ENCODE measurements at regions not wholly inside any gene's neighbourhood (a gene's known extent, or its start where the extent isn't known, plus 50 kb on each side); places are given as distances from the start of the nearest gene placed in this dataset.
A peak's percentile ranks its signal among the peaks of the same experiment; 100 is the strongest.

DNA sequence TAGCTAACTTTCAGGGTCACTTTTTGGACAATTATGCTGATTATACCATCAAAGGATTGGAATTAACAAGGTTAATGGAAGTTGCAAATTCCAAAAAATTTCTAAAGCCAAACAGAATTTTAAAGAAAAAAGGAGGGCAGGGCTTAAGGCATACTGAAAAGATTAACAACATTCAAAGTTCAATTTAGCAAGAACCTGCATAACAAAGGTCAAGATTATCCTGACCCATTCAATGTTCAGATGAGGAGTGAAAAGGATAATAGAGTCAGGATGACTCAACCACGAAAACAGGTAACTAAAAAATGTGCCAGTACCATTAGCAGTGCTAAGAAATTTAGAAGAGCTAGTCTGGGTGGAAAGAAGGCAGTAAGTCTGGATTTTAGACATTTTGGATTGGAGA, 139.8 kb upstream of the HNMT start:
- no peak for DNase-seq (ENCODE audit: low read depth in 2 of 2)

DNA sequence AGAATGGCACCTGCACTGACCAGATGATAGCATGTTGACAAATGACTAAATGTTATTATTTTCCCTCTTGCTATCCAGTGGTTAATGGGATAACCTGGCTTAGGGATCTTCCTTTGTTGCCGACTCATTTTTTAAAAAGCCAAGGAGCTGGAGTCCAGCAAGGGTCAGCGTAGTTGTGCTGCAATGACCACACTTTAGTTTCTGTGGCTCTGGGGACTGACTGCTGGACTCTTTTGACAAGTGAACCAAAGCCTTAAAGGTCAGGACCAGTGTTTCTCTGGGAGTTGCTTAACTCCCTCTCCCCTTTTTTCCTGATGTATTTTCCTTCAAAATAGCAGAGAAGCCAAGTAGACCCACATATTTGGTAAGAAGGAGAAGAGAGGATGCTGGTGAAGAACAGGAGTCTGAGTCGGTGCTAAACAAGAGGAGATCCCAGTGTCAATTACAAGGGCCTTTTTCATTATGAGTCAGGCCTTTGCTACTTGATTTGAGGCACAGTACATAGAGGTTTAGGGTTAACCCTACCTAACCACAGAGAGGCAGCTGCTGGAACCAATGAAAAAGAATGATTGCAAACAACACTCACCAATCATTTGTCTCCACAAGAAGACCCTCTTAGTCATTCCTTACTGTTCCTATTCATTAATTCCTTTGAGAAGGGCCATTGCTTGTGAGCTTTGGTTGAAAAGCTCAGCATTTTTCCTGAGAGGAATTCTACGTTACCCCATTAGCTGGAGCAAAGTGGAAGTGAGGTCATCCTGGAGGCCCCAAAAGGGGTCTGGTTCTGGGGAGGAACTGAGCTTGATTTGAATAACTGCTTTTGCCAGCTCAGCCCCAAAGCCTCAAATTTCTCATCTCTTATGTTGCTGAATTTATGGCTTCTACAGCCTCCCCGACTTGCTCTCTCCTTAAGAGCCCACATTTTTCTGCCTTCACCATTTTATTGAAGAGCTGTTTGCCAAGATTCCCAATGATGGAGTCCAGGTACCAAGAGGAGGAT, 137.6 kb upstream of the HNMT start:
- no peak for DNase-seq (ENCODE audit: low read depth in 2 of 2)

DNA sequence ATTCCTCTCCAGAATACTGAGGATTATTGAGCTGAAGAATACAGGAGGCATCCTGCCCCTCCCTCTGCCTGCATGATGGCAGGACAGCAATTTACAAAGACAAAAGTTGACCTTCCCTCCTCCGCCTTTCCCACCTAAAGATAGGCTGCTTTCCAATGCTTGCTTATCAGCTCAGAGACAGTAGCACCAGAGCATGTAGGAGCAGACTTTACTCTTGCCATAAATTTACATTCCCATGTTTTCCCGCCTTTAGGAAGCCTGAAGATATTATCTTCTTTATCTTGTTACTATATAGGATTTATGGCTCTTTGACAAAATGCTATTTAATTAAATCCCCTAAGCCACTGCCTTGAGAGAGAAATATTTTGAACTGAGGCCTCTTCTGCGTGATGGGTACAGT, 135.6 kb upstream of the HNMT start:
- DNase-seq (ENCODE audit: low read depth in 2 of 2), result no peak

DNA sequence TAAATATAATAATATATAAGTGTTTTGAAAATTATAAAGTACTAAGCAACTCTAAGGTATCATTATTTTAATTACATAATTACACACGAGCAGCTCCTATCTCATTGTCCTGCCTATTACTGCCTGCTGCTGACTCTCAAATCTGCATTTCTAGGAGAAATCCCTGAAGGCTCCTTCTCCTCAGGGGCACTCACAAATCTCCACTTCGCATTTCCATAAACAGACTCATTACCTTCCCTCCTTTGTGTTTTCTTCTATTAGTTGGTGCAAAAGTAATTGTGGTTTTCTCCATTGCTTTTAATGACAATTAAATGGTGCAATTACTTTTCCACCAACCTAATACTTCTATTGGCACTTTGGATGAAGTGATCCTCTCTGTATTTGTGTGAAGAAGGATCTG, 135.0 kb upstream of the HNMT start:
- no peak for DNase-seq (ENCODE audit: low read depth in 2 of 2)

DNA sequence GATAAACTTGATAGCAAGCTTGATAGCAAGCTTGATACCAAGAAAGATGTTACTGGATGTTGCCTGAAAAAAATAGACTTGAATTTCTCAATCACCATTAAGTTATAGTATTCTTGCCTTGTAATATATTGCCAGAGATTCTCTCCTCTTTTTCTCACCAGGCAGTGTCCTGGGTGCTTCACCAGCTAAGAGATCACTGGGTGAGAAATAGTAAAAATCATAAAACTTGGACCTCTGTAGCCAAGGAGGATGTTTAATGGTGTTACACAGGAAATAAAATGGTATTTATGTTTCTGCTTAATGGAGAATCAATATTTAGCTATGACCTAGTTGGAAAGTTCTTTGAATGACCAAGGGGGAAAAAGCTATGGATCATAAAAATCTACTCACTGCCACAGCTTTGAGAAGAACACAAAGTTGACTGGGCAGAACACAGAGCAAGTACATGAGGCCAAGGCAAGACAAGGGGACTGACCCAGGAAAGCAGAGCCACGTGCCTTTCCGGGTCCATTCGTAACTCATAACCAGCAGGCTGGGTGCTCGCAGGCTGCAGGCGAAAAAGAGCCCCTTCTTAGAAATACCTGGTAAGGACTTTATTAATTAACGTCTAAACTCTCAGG, 129.4 kb upstream of the HNMT start:
- no peak for DNase-seq (ENCODE audit: low read depth in 2 of 2)

DNA sequence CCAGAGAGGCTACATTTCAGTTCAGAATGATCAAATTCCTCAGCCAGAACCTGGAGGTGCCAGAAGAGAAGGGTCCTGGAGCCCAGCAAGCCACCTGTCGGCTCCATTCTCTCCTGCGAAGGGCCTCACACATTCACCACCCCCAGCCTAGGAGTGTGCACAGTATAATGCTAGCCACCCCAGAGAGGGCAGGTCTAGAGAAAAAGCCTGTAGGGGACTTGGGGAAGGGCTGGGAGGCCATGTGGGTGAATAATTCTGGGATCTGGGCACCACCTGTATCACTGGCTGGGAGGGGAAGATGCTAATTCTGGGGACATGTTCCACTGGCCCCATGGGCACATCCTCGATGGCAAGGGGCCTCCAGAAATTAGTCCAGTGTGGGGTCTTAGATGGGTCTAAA, 127.6 kb upstream of the HNMT start:
- no peak for DNase-seq (ENCODE audit: low read depth in 2 of 2)

DNA sequence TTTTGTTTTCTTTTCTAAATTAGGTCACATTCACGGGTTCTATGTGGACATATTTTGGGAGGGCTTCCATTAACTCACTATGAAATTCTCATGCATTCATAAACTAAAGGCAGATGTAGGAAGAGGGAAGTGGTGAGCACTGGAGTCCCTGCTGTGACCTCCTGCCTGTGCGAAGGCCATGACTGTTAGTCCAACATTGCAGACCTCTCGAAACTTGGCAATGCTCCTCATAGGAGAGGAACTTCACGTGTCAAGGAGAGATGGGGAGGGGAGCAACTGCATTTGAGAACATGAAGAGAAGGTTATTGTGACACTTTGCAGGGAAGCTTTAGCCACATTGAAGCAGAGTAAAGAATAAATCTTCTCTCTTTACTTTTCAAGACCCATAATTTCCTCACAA, 126.4 kb upstream of the HNMT start:
- DNase-seq (ENCODE audit: low read depth in 2 of 2), result no peak

DNA sequence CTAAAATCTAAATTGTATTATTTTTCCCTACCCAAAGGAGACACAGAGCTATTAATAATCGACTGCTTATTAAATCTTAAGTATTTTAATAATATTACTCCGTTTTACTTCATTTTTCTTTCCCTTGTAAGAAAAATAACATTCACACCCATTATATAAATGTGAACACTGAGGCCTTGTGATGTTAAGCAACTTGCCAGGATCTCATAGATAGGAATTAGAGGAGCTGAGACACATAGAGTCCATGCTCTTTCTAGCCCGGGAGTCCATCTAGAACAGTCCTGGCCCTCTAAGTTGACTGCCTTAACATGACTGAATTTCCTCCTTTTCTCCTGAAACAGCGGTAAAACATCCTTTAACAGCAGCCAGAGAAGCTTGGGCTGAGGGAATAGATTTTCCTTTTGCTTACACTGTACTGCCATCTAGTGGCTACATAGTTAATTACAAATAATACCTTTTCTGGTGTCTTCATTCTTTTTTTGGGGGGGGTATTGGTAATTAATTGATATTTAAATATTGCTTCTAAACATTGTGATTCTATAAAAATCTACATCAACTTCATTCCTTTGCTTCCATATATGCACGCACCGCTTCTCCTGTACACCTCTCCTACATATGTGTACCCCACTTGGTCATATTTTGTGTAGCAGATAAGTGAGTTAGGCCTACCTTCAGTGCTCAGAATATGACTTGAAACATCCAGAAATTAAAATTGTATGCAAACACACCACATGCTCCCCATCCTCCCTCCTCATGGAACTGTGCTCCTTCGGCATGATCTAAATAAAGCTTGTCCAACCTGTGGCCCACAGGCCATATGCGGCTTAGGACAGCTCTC, 125.8 kb upstream of the HNMT start:
- no peak for DNase-seq (ENCODE audit: low read depth in 2 of 2)

DNA sequence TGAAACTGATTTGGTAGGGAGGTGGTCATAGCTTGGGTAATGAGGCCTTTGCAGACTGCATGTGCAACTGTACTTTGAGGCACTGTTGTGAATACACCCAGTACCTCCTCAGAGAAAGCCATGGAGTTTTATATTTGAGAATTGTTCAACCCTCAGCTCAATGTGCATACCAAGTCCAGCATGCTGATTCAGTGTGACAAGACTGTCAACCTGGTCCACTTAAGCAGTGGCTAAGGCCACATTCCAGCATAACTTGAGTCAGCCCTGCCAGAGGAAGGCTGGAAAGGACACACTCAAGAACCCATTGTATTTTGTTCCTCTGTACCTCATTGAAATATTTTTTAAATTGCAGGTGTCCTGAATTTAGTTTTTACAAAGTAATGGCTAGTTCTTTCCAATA, 121.8 kb upstream of the HNMT start:
- no peak for DNase-seq (ENCODE audit: low read depth in 2 of 2)

DNA sequence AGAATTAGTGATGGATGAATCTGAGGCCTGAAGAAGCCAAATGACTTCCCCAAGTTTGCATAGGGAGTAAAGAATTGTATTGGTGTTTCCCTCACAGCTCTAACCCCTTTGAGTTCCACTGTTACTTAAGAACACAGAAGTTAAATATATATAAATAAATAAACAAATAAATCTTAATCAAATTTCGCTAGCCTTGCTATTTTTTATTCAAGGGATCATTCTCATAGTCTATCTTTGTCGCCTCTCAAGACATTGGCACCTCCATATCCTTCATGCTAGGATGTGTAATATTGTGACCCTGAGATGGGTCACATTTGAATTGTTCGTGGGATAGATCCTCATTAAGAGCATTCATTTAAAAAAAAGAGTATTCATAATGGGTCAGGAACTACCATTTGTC, 121.3 kb upstream of the HNMT start:
- DNase-seq (ENCODE audit: low read depth in 2 of 2), result no peak

DNA sequence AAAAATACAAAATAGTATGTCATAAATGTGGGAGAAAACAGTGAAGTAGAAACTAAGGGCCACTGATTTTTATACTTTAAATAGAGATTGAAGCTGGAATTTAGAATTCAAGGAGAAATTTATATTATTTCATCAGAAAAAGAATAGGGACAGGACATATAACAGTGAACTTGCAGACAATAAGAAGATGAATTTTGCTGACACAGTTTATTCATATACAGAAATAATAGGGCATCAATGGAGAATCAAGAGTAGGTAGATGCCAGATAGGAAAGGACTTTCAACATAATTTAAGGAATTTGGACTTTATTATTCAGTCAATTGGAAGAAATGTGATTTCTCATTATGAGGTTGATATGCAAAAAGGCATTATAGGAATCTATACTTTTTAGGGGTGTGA, 118.9 kb upstream of the HNMT start:
- DNase-seq (ENCODE audit: low read depth in 2 of 2), result no peak

DNA sequence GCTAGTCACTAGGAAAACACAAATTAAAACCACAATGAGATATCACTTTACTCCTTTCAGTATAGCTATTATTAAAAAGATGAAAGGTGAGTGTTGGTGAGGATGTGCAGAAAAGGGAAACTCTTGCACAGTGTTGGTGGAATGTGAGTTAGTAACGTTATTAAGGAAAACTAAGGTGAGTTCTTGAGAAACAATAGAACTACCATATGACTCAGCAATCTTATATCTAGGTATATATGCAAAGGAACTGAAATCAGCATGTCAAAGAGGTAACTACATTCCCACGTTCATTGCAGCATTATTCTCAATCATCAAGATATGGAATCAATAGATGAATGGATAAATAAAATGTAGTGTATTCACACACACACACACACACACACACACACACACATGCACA, 117.3 kb upstream of the HNMT start:
- no peak for DNase-seq (ENCODE audit: low read depth in 2 of 2)

DNA sequence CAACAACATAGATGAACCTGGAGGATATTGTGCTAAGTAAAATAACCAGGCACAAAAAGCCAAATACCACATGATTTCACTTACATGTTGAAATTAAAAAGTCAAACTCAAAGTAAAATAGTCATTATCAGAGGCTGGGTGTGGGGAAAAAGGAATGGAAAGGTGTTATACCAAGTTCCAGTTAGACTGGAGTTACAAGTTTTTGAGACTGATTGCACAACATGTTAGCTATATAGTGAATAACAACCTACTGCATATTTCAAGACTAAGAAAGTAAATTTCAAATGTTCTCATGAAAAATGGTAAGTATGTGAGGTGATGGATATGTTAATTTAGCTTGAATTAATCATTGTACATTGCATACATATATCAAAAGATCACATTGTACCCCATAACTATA, 116.8 kb upstream of the HNMT start:
- DNase-seq (ENCODE audit: low read depth in 2 of 2), result no peak

DNA sequence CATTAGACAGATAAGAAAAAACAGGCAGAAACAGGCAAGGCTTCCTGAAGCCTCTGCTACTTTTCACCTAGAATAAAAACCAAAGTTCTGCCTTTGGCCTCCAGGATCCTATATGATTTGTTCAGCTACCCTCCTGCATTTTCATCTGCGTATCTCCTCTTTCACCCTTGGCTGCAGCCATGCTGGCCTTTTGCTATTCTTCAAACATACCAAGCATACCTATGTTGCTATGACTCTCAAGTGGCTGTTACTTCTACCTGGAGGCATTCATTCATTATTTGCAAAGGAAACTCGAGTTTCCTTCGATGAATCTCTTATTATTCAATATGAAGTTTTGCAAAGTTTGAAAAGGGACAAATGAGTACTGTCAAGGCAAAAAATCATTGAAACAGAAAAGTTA, 106.4 kb upstream of the HNMT start:
- DNase-seq (ENCODE audit: low read depth in 2 of 2), result no peak

DNA sequence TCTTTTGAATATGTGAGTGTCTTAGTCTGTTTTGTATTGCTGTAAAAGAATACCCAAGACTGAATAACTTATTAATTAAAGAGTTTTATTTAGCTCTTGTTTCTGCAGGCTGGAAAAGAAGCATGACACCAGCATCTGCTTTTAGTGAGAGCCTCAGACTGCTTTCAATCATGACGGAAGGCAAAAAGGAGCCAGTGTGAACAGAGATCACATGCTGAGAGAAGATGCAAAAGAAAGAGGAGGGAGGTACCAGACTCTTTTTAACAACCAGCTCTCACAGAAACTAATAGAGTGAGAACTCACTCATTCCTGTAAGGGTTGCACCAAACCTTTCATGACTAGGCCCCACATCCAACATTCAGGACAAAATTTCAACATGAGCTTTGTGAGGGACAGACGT, 101.6 kb upstream of the HNMT start:
- DNase-seq (ENCODE audit: low read depth in 2 of 2), result no peak

DNA sequence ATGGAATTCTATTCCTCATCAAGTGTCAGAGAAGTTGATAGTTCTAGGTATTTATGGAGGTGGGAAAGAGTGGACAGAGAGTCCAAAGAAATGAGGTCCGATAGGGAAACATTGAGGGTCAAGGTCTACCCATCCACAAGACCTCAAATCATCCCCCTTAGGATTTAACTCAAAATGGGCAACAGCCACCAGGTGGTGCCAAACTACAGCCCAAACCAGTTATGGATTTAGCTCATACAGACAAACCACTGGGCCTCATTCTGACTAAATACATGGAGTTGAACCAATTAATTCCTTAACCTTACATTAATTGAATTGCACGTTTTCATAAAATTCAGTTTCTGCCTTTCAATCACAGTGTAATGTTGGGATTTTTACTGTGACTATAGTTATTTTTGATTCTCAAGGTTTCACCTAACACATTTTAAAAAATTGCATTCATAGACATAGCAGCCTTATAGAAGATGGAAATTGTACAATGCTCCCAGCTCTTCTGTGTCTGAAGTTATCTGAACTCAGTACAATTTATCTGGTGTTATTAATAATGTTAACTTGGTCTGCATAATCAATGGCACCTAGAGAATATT, 98.2 kb upstream of the HNMT start:
- peak; percentile 3 to 15 for DNase-seq (ENCODE audit: low read depth in 2 of 2)

DNA sequence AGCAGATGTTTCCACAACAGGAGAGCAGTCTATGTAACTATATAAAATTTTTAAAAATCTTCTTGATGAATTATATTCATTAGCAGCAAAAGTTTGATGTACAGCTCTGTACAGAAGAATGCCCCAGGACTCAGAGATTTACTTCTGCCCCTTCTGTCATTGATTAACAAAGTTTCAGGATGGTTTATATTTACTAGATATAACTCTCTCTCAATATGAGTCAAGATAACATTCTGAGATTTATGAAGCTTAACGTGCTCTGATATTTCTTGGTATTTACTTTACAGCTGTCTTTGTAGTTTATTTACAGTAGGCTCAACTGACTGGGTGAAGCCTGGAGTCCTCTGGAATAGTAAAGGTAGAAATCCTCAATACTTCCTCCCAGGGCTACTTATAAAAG, 93.6 kb upstream of the HNMT start:
- DNase-seq (ENCODE audit: low read depth in 2 of 2), result no peak

DNA sequence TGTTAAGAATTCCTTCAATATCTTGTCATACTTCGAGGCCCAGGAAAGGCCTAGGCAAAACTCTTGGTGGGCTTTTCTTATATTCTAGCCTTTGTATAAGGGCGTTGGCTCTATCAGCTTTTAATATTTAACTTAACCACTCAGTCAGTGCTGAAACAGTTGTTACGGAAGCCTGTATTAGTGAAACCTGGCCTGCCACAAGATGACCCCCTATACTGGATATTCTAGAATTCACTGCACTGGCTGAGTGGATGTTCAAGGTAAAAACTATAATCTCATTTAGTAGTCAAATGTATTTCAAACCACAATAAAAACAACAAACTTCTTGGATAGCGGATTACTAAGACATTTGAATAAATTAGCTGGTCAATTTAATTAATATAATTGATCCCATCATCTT, 91.7 kb upstream of the HNMT start:
- no peak for DNase-seq (ENCODE audit: low read depth in 2 of 2)

DNA sequence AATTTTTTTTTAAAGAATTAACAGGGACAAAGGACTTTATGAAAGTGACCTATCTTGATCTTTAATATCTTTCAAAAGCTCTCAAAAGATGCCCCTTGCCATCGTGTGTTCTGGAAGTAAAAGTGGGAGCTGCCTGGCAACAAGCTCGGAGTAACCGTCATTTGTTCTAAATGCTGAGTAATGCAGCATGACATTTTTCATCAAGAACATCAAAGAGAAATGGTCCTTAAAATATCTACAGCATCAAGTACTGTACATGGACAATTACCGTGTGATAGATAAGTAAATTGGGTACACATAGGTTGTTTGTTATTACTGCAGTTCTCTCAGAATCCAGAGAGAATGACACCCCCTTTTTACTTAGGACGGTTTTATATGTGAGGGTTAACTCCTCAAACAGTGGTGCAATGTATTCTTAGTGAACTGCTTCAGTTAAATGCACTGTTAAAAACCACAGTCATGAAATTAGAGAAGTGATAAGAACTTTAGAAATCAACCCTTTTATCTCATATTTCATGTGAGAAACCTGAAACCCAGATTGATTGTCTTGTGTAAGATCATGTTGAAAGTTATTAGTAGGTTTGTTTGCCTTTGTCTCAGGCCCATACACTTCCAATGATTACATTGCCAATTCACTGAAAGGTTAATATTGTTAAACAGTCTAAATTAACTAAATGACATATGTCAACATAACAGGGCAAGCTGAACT, 90.6 kb upstream of the HNMT start:
- no peak for DNase-seq (ENCODE audit: low read depth in 2 of 2)

DNA sequence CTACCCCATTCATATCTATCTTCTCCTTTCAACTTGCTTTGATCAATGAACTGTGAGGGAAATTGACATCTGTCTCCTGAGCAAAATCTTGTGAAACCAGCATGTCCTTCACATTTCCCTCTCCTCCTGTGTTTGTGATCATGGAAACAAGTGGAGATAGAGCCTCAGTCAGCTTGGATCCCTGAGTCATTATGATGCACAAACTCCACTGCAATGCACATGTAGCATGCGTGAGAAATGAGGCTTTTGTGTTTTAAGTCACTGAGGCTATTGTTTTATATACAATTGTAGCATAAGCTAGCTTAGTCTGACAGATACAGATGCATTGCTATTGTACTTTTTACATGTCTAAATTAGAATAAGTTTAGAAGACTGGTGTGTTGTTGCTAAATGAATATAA, 85.2 kb upstream of the HNMT start:
- DNase-seq (ENCODE audit: low read depth in 2 of 2), result no peak

DNA sequence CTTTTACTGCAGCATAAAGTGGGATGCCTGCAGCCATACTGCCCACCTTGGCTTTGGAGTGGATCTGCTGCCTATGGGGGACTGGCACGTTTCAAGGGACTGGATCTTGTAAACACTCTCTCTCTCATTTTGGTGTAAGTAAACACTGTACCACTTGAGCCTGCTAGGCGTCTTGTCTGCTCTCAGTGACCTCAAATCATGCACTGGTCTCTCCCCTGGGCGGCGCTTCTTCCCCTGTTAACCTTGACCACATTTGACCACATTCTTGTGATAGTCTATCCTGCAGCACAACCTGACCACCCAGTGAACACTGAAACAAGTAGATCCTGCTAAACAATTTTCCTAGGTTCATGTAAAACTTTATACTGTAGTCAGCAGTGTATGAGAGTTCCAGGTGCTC, 82.6 kb upstream of the HNMT start:
- no peak for DNase-seq (ENCODE audit: low read depth in 2 of 2)

Data from stimulated activated CD8-positive, alpha-beta memory T cell treated with anti-CD3 and anti-CD28 coated beads, Interleukin-7, amount 100 ng/mL, for 4 hours (primary cell).